NCI-H2196 treated with DMSO at 0.1 percent for 48 hours (cell line): ENCODE measurements at regions not wholly inside any gene's neighbourhood (a gene's known extent, or its start where the extent isn't known, plus 50 kb on each side); places are given as distances from the start of the nearest gene placed in this dataset.

Source experiments
- DNase-seq: peaks from one replicate; lab custom pipeline; 2025; ENCODE audit not compliant: unreplicated experiment; lab: John Stamatoyannopoulos, UW

- DNase-seq = no peak
These were observed 771.0 kb downstream of the IRX1 start for GRCh38 chr5:4366628-4367027.

- no peak for DNase-seq
These were observed 769.9 kb upstream of the ADAMTS16 start for GRCh38 chr5:4370218-4370617.

DNA sequence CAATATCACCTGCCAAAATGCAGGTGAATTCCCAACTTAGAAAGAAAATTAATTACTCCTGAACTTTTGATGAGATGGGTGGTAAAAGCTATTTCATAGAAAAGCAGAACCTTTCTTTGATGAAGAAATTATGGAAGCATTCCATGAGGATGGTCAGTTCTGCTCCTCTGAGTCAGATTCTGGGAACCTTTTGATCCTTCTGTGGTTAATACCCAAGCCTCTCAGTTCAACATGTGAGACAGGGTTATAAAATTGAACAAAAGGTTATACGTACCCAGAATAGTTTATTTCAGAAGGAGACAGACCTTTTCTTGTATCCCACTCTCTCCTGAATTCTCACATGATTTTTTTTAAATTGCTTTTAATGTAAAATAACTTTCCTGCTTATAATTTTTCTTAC is 767.6 kb upstream of the ADAMTS16 start:
- DNase-seq = no peak

DNA sequence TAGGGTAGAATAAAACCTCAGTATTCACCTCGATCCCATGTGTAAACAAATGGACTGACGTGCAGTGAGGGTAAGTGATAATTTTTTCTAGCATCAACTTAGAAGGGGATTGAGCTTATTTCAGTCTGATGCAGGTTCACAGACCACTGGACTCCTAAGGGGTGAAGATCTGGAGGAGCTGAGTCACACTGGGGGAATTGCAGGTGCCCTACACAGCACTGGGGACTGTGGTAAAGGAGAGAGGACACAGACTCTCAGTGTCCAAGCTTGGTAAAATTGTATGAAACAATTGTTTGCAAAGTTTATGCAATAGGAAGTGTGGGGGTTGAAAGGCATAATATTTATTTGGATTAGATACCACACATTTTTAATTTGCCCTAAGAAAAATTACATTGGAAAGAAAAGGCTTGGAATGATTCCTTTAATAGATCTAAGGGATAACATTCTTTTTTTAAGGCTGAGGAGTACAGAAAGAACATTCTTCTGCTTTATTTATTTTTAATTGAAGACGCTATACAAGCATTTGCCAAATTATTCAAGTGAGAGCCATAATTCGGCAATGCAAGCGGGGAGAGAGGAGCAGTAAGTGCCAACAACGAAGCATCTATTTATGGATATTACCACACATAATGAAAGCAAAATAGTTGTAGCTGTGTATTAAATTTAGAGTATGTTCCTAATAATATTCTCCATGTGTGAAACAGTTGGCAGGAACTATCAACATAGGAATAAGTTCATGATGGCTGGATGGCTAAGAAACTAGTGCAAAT is 766.9 kb upstream of the ADAMTS16 start:
- DNase-seq = no peak

DNA sequence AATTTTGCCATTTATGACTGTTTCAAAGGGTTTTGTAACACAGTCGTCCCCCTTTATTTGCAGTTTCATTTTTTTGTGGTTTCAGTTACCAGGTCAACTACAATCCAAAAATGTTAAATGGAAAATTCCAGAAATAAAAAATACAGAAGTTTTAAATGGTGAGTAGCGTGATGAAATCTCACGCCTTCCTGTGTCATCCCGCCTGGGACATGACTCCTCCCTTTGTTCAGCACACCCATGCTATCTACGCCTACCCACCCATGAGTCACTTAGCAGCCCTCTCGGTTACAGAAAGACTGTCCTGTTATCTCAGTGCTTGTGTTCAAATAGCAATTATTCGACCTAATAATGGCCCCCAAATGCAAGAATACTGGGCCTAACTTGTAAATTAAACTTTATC is 765.3 kb upstream of the ADAMTS16 start:
- DNase-seq = no peak

- DNase-seq = no peak
These were observed 764.5 kb upstream of the ADAMTS16 start for GRCh38 chr5:4375640-4376039.

- no peak for DNase-seq
These were observed 757.0 kb upstream of the ADAMTS16 start for GRCh38 chr5:4383102-4383501.

DNA sequence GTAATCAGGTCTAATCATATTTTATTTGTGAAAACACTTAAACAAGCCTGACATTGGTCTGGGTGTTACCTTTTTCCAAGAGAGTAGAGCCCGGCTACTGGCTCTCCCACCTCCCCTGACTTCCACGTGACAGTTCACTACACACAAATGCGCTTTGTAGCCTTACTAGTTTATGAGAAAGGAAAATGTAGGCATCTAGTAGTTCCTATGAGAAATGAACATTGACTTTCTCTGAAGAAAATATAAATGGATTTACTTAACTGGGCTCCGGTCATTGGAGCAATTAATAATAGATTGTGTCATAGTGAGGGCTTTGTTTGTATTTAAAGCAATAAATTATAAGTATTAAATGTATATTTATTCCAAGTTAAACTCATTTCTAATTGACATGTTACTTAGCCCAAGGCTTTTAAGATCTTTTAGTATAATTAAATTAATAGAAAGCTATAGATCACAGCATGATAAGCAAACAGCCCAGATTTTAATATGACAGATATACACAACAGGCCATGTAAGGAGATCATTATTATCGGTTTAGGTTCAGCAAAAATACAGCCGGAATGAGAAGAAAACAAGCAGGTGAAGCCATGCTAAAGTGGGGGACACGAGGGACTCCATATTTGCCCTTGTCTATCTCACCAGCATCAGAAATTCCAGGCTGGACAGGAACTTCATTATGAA is 756.5 kb upstream of the ADAMTS16 start:
- DNase-seq = no peak

- no peak for DNase-seq
These were observed 755.5 kb upstream of the ADAMTS16 start for GRCh38 chr5:4384649-4385048.

- DNase-seq = no peak
These were observed 754.0 kb upstream of the ADAMTS16 start for GRCh38 chr5:4386152-4386551.

- DNase-seq = no peak
These were observed 752.8 kb upstream of the ADAMTS16 start for GRCh38 chr5:4387290-4387689.

- no peak for DNase-seq
These were observed 744.4 kb upstream of the ADAMTS16 start for GRCh38 chr5:4395752-4396151.

GRCh38 chr5:4405614-4406219 is 734.4 kb upstream of the ADAMTS16 start:
- no peak for DNase-seq

GRCh38 chr5:4410151-4410550 is 730.0 kb upstream of the ADAMTS16 start:
- DNase-seq = no peak

GRCh38 chr5:4411664-4412063 is 728.5 kb upstream of the ADAMTS16 start:
- DNase-seq = no peak

GRCh38 chr5:4413996-4414395 is 726.1 kb upstream of the ADAMTS16 start:
- no peak for DNase-seq

DNA sequence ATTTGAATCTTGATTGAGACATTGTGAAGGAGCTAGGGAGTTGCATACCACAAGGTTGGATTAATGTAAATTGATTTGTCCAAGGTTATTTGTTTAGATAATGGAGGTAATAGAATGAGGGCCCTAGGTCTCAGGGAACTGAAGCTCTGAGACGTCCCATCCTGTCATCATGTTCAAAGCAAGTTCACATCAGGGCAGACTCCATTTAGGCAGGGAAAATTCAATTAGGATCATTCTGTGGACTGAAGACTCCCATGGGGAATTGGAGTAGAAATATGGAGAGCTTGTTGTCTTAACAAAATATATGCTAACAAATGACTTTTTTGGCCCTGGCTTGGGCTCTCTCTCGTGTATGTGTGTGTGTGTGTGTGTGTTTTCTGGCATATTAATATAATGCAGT is 722.0 kb upstream of the ADAMTS16 start:
- DNase-seq = no peak

- DNase-seq = no peak
These were observed 720.8 kb upstream of the ADAMTS16 start for GRCh38 chr5:4419281-4419680.

DNA sequence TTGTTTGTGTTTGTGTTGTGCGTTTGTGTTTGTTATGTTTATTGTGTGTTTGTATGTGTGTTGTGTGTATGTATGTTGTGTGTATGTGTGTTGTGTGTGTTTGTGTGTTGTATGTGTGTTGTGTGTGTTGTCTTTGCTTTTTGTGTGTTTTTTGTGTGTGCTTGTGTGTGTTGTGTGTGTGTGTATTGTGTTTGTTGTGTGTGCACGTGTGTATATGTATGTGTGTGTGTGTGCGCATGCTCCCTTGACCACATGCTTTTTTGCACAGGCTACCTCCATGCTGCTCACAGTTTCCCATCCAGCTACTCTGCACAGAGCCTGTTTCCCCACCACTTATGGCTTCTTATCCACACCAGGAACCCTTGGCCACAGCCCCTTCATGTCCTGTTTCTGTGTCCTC is 720.0 kb upstream of the ADAMTS16 start:
- no peak for DNase-seq

DNA sequence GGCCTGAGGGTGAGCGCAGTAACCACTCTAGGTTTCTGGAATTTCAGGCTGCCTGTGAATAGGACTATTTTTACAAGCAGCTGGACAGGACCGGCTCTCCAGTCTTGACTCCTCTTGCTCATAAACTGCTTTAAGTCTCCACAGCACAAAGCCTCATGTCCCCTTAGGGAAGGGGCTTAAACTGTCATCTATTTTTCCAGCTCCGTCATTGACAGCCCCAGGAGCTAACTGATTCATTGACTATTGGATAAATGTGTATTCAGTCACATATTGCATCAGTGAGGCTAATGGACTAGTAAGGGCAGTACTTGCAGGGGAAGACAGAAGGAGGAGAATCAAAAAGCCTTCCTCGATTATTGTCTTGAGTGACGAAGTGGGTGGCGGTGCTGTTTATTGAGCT is 719.4 kb upstream of the ADAMTS16 start:
- DNase-seq = no peak

GRCh38 chr5:4422247-4422646 is 717.9 kb upstream of the ADAMTS16 start:
- DNase-seq = no peak

GRCh38 chr5:4424895-4425294 is 715.2 kb upstream of the ADAMTS16 start:
- no peak for DNase-seq
